Islet precursor cell (in vitro differentiated cells): ENCODE measurements at regions not wholly inside any gene's neighbourhood (a gene's known extent, or its start where the extent isn't known, plus 50 kb on each side); places are given as distances from the start of the nearest gene placed in this dataset.
"Not testable (repeated sequence)": the region's sequence is repeated elsewhere in the genome, so short reads cannot be mapped to it uniquely, and the experiment has no call there.

Experiments
- DNase-seq: peaks from one replicate; pipeline ENCODE4 v3.0.0-alpha.2; 2018

GRCh38 chr13:49859560-49859959 lies 67.1 kb upstream of the KPNA3 start:
- peak; percentile 86 for DNase-seq

- peak; percentile 74 for DNase-seq
These were observed 65.8 kb upstream of the KPNA3 start for GRCh38 chr13:49858178-49858856.

DNA sequence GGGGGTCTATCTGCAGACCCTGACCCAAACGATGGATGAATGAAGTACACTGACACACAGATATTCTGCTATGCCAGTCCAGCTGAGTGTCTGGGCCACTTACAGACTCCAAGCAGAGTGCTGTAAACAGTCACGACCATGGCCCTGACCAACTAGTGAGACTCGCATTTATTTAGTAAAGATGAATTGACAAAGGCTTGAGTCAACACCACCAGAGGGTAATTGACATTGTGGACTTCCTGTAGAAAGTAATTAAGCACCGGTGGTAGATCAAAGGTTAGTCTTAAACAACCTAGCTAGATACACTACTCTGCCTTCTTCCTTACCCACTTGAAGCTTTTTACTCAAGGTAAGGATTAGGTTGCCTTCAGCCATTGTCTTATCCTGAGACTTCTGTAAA lies 63.4 kb upstream of the KPNA3 start:
- no peak for DNase-seq

- no peak for DNase-seq
These were observed 61.1 kb upstream of the KPNA3 start for GRCh38 chr13:49853535-49853934.

DNA sequence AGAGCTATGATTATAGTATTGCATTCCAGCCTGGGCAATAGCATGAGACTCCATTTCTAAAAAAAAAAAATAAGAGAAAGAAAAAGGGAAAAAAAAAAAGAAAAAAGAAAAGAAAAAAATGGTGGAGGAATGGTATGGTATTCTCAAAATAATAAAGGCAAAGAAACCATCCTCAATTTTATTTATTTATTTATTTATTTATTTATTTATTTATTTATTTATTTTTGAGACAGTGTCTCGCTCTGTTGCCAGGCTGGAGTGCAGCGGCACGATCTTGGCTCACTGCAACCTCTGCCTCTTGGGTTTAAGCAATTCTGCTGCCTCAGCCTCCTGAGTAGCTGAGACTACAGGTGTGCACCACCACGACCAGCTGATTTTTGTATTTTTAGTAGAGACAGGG lies 60.0 kb upstream of the KPNA3 start:
- DNase-seq, result not testable (repeated sequence)

DNA sequence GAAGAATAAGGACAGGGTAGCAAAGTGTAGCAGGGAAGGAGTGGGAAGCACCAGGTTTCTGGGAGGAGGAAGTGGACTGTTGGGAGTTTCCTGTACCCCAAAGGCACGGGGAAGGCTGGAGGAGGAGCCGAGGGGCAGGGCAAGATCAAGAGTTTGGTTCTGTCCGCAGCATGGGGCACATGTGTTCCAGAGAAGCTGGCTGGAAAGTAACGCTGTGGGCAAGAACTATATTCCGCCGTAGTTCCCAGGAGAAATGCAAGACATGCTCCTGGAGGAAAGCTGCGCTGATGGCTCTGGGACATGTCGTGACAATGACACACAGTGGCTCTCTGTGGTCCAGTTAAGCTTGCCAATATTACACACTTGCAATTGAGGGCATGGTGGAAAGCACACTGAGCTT lies 51.7 kb upstream of the KPNA3 start:
- peak; percentile 49 for DNase-seq
